GM12878 (cell line): ENCODE measurements at regions not wholly inside any gene's neighbourhood (a gene's known extent, or its start where the extent isn't known, plus 50 kb on each side); places are given as distances from the start of the nearest gene placed in this dataset.

ENCODE experiments used
- CTCF ChIP-seq, 3 experiments: IDR thresholded peaks in 2 of 3; conservative IDR thresholded peaks in 1 of 3; 2 replicates each; pipeline ENCODE4 v1.5.1; 2011; ENCODE audit warnings: low read depth in 3 of 3, low read length in 3 of 3, mild to moderate bottlenecking in 3 of 3, control low read depth in 2 of 3, moderate library complexity in 2 of 3, inconsistent platforms in 1 of 3, mixed read lengths in 1 of 3; ENCODE audit not compliant: control insufficient read depth in 2 of 3, insufficient read depth in 1 of 3; ENCODE audit errors: extremely low read depth in 1 of 3
- ESRRA ChIP-seq: IDR thresholded peaks from 2 replicates; pipeline ENCODE4 v1.6.1; 2012; ENCODE audit warnings: mild to moderate bottlenecking, low read length, improper control_type of control experiment
- ETV6 ChIP-seq, 2 experiments: fragments of 450-650 bp in 1 of 2; IDR thresholded peaks in 1 of 2; conservative IDR thresholded peaks in 1 of 2; 2 replicates each; pipeline ENCODE4 v1.6.1; 2014; ENCODE audit warnings: antibody characterized with exemption in 1 of 2, borderline replicate concordance in 1 of 2, low read depth in 1 of 2, mild to moderate bottlenecking in 1 of 2, moderate library complexity in 1 of 2
- EZH2 ChIP-seq: IDR thresholded peaks from 2 replicates; pipeline ENCODE4 v1.6.1; 2012; ENCODE audit warnings: low read depth, mild to moderate bottlenecking, control low read depth, inconsistent platforms, low read length, borderline replicate concordance; ENCODE audit not compliant: control insufficient read depth
- NR2C2 ChIP-seq: IDR thresholded peaks from 2 replicates; pipeline ENCODE4 v1.6.1; 2011; ENCODE audit warnings: borderline replicate concordance, low read depth; ENCODE audit not compliant: control insufficient read depth, insufficient read length
- POLR2A ChIP-seq: IDR thresholded peaks from 2 replicates; pipeline ENCODE4 v1.6.1; 2011; ENCODE audit warnings: low read depth, mild to moderate bottlenecking, low read length
- TCF12 ChIP-seq: IDR thresholded peaks from 2 replicates; pipeline ENCODE4 v1.6.1; 2011; ENCODE audit warnings: low read depth, mild to moderate bottlenecking, low read length
- ZNF622 ChIP-seq: fragments of 450-650 bp; IDR thresholded peaks from 2 replicates; pipeline ENCODE4 v1.6.1; 2017; ENCODE audit warnings: mild to moderate bottlenecking, inconsistent platforms

GRCh38 chr20:39190666-39191570 is 228.8 kb downstream of the DHX35 start:
- TF ChIP-seq CTCF (IDR thresholded peaks at IDR 0.05 in 2 of 3, conservative IDR thresholded peaks at IDR 0.05 in 1 of 3; ENCODE audit: control insufficient read depth in 2 of 3, extremely low read depth in 1 of 3, insufficient read depth in 1 of 3, low read depth in 3 of 3, low read length in 3 of 3) (no peak), EZH2 (no peak), POLR2A (no peak), ETV6 (conservative IDR thresholded peaks at IDR 0.05 in 1 of 2, IDR thresholded peaks at IDR 0.05 in 1 of 2; ENCODE audit: borderline replicate concordance in 1 of 2, low read depth in 1 of 2) (no peak), NR2C2 (no peak), ZNF622 (no peak), ESRRA (no peak), TCF12 (no peak)
